T-helper 2 cell (primary cell): ENCODE measurements at regions not wholly inside any gene's neighbourhood (a gene's known extent, or its start where the extent isn't known, plus 50 kb on each side); places are given as distances from the start of the nearest gene placed in this dataset.

Experiments
- DNase-seq, 5 experiments: peaks; one replicate each; pipeline versions ENCODE4 v3.0.0 to v3.0.0-alpha.2; 2012 to 2022

- no peak for DNase-seq
Observed at GRCh38 chr22:48694296-48694883, 1133.3 kb downstream of the BRD1 start.

- DNase-seq: no peak
Observed at GRCh38 chr22:48693377-48694135, 1134.1 kb downstream of the BRD1 start.

- DNase-seq: no peak
Observed at GRCh38 chr22:48692734-48693376, 1134.8 kb downstream of the BRD1 start.

GRCh38 chr22:48691431-48691851 is 1136.2 kb downstream of the BRD1 start:
- DNase-seq: no peak

GRCh38 chr22:48690583-48691317 is 1136.9 kb downstream of the BRD1 start:
- DNase-seq: no peak

- DNase-seq: no peak
Observed at GRCh38 chr22:48689206-48689605, 1138.5 kb downstream of the BRD1 start.

GRCh38 chr22:48688366-48688765 is 1139.3 kb downstream of the BRD1 start:
- no peak for DNase-seq

- no peak for DNase-seq
Observed at GRCh38 chr22:48687606-48688005, 1140.1 kb downstream of the BRD1 start.

- DNase-seq: no peak
Observed at GRCh38 chr22:48686694-48687302, 1140.9 kb downstream of the BRD1 start.

- DNase-seq: no peak
Observed at GRCh38 chr22:48685767-48686166, 1141.9 kb downstream of the BRD1 start.

GRCh38 chr22:48683640-48684039 is 1144.0 kb downstream of the BRD1 start:
- no peak for DNase-seq

- DNase-seq: no peak
Observed at GRCh38 chr22:48682504-48682903, 1145.2 kb downstream of the BRD1 start.

- no peak for DNase-seq
Observed at GRCh38 chr22:48680601-48681000, 1147.1 kb downstream of the BRD1 start.

GRCh38 chr22:48679656-48680555 is 1147.8 kb downstream of the BRD1 start:
- DNase-seq: no peak

- no peak for DNase-seq
Observed at GRCh38 chr22:48678171-48679135, 1149.2 kb downstream of the BRD1 start.

- no peak for DNase-seq
Observed at GRCh38 chr22:48677621-48678020, 1150.1 kb downstream of the BRD1 start.

- DNase-seq: no peak
Observed at GRCh38 chr22:48677168-48677520, 1150.5 kb downstream of the BRD1 start.

GRCh38 chr22:48676266-48677167 is 1151.2 kb downstream of the BRD1 start:
- DNase-seq: no peak

- no peak for DNase-seq
Observed at GRCh38 chr22:48675830-48676145, 1151.9 kb downstream of the BRD1 start.
